Fibroblast of pulmonary artery (primary cell): ENCODE measurements at regions not wholly inside any gene's neighbourhood (a gene's known extent, or its start where the extent isn't known, plus 50 kb on each side); places are given as distances from the start of the nearest gene placed in this dataset.

Experiments
- DNase-seq: peaks from one replicate; pipeline ENCODE4 v3.0.0-alpha.2; 2010; ENCODE audit warnings: low read depth
- H3K4me3 ChIP-seq: replicated peaks from 2 replicates; pipeline ENCODE4 v1.5.1; 2011; ENCODE audit warnings: low read depth, mild to moderate bottlenecking, control low read depth, low read length, moderate library complexity
- TF ChIP-seq, protein P1 (sequence below): IDR thresholded peaks from 2 replicates; pipeline ENCODE4 v1.5.1; 2011; ENCODE audit warnings: mild to moderate bottlenecking, control low read depth, low read length, inconsistent platforms; ENCODE audit errors: missing control alignments

DNA sequence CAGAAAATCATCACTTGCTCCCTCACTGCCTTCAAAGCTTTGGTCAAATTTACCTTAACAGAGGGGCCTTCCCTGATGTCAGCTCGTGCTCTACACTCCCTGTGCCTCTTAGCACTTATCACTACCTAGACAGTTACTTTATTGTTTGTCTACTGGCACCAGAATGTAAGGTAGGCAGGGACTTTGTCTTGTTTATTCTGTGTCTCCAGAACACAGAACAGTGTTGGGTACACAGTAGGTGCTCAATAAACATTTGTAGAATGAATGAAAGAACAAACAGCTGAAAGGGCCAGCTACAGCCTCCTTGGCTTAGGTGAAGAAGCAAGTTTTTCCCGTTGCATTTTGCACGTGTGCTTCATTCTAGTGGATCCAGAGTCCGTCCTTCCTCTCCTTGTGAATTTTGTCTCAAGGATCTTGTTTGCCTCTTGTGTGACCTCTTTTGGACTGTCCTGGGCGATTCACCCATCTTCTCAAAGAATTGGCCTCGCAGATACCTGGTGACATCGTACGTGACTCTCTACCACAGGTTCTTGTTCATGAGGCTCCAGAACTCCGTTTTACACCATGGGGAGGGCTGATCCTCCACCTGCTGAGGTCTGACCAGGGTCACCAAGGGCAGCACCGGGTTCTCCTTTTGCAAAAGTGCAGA lies 84.2 kb upstream of the ARMC2 start:
- no peak overlapping the region for H3K4me3 ChIP-seq
- no peak for DNase-seq
- TF ChIP-seq, protein P1, sequence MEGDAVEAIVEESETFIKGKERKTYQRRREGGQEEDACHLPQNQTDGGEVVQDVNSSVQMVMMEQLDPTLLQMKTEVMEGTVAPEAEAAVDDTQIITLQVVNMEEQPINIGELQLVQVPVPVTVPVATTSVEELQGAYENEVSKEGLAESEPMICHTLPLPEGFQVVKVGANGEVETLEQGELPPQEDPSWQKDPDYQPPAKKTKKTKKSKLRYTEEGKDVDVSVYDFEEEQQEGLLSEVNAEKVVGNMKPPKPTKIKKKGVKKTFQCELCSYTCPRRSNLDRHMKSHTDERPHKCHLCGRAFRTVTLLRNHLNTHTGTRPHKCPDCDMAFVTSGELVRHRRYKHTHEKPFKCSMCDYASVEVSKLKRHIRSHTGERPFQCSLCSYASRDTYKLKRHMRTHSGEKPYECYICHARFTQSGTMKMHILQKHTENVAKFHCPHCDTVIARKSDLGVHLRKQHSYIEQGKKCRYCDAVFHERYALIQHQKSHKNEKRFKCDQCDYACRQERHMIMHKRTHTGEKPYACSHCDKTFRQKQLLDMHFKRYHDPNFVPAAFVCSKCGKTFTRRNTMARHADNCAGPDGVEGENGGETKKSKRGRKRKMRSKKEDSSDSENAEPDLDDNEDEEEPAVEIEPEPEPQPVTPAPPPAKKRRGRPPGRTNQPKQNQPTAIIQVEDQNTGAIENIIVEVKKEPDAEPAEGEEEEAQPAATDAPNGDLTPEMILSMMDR: no peak

DNA sequence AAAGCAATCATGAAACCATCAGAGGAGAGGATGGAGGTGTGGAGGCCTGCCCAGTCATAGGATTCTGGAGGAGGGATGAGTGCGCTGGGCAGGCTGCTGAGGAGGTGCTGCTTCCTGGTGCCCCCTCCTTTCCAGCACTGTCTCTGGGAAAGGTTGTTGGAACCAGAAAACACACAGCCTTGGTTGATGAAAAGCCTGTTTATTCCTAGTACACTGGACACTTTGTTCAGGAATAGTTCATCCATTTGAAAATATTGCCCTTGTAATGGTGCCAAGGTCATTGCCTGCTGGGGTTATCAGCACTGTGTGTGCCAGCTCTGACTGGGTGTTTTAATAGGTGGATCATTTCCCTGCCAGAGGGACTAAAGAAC lies 83.7 kb upstream of the ARMC2 start:
- DNase-seq: no peak
- TF ChIP-seq, protein P1: no peak
- no peak overlapping the region for H3K4me3 ChIP-seq

DNA sequence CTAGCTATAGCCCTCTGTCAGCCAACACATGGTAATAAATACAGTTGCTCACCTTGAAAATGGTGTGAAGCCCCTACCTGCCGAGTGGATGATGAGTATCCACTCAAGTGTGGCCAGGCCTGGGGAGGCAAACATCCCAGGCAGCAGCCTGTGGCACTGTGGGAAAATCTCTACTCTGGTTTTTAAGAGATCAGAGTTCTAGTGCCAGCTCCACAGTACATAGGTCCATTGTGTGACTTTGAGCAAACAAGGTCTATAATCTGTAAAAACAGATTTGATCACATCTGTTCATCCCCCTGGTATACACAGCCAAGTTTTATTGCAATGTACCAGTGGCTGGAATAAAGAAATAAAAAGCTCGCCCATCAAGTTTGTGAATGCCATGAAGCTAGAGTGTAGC lies 82.7 kb upstream of the ARMC2 start:
- TF ChIP-seq, protein P1: no peak
- H3K4me3 ChIP-seq: no peak overlapping the region
- no peak for DNase-seq

DNA sequence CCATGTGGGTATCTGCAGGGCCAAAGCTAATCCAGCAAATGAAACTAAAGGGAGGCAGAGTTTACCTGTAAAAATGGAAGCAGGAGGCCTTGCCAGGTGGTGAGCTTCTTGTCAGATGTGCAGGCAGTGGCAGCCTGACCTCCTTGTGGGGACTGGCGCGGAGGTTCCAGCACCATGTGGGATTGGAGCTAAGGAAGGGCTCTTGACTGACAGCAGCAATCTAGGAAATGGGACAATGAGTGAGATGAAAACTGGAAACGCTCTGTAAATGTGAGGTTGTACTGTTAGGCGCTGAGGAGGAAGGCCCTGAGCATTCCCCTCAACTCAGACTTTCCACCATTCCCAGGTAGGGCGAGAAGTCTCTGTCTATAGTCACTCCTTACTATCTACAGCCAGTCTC lies 81.8 kb upstream of the ARMC2 start:
- DNase-seq: no peak
- TF ChIP-seq, protein P1: no peak
- H3K4me3 ChIP-seq: no peak overlapping the region

DNA sequence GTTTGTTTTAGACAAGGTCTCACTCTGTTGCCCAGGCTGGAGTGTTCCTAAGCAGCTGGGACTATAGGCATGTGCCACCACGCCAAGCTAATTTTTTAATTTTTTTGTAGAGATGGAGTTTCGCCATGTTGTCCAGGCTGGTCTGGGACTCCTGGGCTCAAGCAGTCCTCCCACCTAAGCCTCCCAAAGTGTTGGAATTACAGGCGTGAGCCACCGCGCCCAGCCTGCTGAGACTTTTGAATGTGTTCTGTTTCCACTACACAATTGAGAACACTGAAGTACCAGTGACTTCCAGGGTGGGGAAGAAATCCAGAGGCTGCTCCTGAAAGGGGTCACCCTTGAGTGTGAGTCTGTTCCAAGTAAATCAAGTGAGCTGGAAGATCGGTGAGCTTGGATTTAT lies 81.3 kb upstream of the ARMC2 start:
- no peak overlapping the region for H3K4me3 ChIP-seq
- TF ChIP-seq, protein P1: no peak
- no peak for DNase-seq

DNA sequence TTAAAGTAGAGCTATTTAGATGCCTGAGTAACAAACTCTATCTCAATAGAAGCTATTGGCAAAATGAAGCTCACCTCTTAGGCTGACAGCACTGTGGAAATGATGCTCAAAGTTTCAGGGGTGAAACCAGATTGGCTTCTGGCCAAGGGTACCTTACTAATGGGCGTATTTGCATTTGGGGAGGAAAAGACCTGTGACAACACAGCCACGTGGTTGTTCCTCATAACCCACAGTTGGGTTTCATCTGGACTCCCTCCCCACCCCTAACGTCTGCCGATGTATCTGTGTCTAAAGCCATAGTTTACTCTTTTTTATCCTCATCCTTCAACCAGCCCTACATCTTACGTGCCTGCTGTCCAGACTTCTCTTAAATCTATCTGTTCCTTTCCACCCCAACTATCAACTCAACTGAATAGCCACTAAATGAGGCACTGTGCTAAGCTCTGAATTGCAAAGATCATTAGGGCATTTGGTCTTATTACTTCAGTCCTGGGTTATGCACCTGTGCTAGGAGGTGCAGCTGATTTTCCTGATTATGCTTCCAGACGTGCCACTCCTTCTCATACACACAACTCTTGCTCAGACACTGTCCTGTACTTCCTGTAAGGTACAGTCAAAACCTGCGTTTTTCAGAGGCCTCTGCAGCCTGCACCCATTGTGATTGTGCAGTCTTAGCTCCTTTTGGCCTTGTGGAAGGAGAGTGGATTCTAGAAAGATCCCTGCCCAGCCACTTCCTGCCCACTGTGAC lies 80.6 kb upstream of the ARMC2 start:
- H3K4me3 ChIP-seq: no peak overlapping the region
- no peak for DNase-seq
- TF ChIP-seq, protein P1: no peak

DNA sequence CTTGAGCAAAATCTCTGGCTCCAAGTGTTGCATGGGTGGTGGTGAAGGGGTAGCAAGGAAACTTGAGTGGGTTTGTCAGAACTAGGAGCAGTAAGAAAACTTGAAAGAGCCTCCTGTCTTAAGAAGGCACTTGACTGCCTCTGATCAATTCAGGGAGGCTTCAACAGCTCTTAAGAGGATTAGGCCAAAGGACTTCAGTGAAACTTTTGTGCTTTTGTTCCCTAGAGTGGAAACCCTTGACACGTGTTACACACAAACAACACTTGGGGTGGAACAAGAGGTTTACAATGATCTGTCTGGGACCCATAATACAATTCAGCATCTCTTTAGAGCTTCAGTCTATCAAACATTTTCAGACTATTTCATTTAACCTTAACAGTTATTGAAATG lies 80.1 kb upstream of the ARMC2 start:
- TF ChIP-seq, protein P1: no peak
- DNase-seq: no peak
- no peak overlapping the region for H3K4me3 ChIP-seq
